M059J (cell line): ENCODE measurements at regions not wholly inside any gene's neighbourhood (a gene's known extent, or its start where the extent isn't known, plus 50 kb on each side); places are given as distances from the start of the nearest gene placed in this dataset.
"Not testable (repeated sequence)": the region's sequence is repeated elsewhere in the genome, so short reads cannot be mapped to it uniquely, and the experiment has no call there.

Source experiments
- DNase-seq: peaks from one replicate; pipeline ENCODE4 v3.0.0-alpha.2; 2012; ENCODE audit warnings: low read depth

DNA sequence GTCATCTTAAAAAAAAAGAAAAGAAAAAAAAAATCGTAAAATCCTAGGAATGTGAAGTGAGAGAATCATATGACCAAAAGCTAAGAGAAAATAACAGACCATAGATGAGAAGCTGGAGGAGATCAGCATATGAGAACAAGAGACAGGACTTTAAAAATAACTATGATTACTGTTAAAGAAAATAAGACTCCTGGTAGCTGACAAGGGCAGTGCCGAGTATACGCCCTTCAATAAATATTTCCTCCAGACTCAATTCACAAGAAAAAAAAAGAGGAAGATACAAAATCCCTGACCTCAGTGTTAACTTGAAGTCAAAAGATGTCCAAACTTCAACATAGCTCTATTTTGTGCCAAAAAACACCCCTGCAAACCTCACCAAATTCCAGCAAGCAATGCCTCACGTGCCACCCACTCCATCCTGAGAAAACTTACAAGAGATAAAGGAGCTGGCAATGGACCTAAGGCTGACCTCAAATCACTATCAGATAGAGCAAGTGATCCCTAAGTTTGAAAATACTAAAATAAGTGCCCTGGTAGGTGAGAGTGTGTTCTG is 817.2 kb downstream of the SOCS6 start:
- DNase-seq, result no peak

DNA sequence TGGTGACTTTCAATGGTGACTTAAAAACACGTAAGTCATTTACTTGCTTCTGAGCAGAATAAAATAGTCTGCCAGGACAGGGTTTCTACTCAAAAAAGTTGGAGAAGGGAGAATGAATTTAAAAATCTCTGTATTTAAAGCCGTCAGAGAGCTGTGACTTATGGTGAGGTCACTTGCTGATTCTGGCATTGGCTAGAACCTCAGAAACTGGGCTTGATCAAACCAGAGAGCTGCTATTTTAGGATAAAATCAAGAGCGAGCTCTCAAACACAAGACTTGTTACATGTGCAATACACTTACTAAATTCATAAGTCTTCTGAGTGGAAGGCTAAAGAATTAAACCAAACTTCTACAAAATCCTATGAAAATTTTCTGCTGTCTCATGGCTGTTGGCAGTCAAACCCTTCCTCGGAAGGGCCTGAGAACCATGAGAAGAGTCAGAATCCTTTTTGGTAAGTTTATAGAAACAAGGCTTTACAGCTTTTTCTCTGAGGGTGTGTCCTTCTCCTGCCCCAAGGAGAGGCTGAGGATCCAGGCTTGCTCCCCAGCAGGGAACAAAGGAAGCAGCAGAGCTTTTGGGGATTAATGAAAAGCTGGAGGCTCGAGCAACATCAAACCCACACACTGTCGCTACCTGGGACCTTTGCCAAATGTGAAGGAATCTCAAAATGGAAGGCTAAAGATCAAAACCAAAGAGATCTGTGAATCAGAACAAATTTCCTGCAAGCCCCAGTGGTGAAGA is 816.4 kb downstream of the SOCS6 start:
- DNase-seq, result peak; percentile 23

DNA sequence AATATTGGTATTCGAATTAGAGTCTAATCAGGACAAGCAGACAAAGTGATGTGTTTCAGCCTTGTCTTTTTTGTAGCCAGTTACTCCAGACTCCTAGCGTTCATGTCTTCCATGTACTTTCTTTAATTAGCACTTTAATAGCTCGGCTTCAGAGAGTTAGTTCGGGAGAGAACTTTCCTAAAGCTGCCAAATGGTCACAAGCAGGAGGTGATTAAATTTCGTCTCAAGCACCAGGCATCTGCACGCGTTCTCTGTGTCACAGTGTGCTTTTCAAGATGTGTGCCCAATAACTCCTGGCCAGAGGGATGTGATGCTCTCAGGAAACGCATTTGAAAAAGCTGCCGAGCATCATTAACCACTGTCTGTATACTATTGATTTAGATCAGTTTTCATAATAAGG is 790.8 kb downstream of the SOCS6 start:
- DNase-seq, result no peak

DNA sequence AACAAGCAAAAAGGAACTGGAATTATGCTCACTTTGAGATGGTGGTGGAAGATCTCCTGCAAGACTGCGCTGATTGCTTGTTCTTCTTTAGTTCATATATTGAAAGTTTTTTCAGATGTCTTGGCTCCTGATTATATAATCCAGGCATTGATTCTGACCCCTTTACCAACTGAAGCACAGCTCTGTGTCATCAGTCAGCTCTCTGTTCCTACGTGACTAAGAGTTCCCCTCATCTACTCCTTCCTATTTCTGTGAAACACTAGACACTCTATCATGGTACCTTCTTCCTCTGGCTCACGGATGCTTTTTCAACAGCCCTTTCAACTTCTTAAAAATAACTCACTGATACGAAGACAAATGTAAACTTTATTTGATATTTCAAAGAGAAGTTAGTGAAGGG is 788.6 kb downstream of the SOCS6 start:
- no peak for DNase-seq

DNA sequence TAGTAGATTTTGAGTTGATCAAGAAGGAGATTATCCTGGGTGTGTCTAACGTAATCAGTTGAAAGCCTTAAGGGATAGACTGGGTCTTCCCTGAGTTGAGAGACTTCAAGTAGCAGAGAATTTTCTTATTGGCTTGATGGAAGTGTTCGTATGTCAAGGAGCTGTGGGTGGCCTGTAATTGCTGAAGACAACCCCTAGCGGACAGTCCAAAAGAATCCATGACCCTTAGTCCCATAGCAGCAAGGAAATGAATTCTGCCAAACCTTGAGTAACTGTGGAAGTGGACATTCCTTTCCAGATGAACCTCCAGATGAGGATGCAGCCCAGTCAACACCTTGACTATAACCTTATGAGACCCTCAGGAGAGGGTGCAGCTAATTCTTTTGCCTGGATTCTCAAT is 786.3 kb downstream of the SOCS6 start:
- no peak for DNase-seq

DNA sequence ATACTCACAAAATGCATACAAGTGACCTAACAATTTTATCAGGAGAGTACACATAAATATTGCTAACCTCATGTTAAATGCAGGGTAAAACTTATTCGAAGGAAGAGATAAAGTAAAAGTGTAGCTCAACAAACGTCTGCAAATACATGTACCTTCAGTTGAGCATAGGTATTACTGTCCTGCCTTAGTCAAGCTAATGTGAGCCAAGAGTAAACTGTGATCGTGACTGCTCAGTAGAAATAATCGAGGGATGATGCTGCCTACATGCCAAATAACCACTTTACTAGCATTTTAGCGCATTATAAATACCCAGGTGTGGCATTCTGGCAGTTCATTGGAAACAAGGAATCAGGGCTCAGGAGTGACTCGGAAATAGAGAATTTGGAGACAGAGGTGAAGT is 779.5 kb downstream of the SOCS6 start:
- no peak for DNase-seq

DNA sequence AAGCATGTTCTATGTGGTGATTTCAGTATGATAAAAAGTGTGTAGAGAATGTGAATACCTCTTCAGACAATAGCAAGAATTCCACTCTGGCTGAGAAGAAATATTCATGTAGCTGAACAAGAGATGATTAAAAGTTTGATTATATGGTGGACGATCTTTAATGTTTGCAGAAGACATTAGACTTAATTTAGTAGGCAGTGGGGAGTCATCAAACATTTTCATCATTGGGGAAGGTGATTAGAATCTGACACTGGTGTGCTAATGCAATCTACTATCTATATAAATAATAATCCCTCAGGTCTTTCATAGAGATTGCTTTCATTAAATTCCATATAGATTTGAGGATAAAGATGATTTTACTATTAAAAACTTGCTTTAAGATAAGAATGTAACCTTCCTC is 761.0 kb downstream of the SOCS6 start:
- DNase-seq, result no peak

DNA sequence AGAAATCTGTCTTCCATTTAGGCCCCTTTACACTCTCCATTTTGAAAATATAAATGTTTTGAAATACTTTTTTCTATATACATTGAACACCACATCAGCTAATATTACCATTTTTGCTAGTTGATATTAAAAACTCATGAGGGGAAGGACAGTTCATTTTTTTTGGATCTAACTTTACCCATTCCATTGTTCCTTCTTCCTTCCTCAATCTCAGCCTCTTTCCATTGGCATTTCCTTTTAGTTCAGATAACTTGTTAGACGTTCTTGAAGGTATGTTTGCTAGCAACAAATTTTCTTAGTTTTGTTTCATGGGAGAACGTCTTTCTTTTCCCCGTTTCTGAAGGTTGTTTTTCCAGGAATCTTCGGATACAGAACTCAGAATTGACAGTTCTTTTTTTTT is 759.0 kb downstream of the SOCS6 start:
- DNase-seq, result no peak

DNA sequence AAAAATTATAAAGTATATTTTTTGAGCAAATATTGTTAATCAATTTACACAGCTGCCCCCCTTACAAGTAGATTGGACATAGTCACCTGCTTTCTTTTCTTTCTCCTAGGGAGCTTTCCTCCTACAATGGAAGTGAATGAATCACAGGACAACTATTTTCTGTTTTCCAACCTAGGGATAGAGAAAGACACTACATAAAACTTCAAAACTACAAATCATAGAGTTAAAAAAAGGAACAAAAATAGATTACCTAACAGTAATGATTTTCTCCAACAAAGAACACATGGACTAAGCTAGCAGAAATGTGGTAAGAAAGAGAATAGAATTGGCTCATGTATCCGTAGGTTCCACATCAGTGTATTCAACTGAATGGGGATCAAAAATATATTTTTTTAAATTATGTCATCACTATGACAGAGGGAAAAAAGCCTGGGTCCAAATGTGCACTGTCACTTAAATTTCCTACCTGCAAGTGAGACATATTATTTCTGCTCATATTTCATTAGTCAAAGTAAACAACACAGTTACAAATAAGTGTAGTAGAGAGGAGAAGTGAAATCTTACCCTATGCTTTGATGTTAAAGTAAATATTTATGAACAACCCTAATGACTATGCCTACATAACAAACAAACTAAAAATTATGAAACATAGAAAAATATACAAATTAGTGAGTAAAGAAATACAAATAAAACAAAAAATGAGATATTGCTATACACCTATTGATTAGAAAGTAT is 756.7 kb downstream of the SOCS6 start:
- DNase-seq, result no peak

DNA sequence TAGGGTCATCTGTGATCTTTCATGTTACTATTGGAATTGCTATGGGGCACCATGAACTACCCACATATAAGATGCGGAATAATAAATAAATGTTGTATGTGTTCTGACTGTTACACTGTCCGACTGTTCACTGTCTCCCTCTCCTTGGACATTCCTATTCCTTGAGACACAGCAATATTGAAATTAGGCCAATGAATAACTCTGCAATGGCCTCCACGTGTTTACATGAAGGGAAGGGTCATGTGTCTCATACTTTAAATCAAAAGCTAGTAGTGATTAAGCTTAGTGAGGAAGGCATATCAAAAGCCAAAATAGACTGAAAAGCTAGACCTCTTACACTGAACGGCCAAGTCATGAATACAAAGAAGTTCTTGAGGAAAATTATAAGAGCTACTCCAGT is 751.3 kb downstream of the SOCS6 start:
- DNase-seq, result peak; percentile 30

DNA sequence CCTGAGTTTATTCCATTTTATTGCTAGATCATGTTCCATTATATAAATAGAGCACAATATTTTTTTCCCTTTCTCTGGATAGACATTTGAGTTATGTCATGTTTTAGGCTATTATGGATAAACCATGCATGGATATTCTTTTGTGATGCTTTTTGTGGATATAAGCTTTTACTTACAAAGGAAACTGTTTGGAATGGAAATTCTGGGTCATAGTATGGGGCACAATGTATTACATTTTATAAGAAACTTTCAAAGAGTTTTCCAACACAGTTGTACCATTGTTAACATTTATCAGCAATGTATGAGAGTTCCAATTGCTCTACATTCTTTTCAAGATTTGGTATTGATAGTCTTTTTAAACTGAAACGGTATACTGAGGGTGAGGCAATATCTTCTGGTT is 749.4 kb downstream of the SOCS6 start:
- DNase-seq, result no peak

DNA sequence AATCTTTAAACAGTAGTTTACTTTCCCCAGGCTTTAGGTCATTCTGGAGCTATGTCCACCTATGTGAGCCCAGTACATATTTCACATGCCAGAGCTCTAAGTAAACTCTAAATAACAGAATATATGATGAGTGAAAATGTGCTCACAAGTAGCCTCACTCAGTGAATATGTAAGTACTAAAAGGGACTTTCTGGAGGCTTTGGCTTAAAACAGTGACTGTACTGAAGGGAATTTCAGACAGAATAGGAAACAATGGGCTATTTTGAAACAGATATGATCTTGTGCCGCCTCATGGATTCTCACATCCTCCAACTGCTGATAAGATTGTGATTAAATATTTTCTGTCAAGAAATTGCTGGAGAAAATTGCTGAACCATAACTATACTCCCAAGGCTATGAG is 747.9 kb downstream of the SOCS6 start:
- DNase-seq, result peak; percentile 38

DNA sequence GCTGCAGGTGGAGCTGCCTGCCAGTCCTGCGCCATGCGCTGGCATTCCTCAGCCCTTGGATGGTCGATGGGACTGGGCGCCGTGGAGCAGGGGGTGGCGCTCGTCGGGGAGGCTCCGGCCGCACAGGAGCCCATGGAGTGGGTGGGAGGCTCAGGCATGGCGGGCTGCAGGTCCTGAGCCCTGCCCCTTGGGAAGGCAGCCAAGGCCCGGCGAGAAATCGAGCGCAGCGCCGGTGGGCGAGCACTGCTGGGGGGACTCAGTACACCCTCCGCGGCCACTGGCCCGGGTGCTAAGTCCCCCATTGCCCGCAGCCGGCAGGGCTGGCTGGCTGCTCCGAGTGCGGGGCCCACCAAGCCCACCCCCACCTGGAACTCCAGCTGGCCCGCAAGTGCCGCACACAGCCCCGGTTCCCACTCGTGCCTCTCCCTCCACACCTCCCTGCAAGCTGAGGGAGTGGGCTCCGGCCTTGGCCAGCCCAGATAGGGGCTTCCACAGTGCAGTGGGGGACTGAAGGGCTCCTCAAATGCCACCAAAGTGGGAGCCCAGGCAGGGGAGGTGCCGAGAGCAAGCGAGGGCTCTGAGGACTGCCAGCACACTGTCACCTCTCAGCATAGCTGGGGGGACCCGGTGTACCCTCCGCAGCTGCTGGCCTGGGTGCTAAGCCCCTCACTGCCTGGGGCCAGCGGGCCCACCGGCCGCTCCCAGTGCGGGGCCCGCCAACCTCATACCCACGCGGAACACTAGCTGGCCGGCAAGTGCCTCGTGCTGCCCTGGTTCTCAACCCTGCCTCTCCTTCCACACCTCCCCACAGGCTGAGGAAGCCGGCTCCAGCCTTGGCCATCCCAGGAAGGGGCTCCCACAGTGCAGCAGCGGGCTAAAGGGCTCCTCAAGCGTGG is 742.7 kb downstream of the SOCS6 start:
- DNase-seq, result not testable (repeated sequence)

DNA sequence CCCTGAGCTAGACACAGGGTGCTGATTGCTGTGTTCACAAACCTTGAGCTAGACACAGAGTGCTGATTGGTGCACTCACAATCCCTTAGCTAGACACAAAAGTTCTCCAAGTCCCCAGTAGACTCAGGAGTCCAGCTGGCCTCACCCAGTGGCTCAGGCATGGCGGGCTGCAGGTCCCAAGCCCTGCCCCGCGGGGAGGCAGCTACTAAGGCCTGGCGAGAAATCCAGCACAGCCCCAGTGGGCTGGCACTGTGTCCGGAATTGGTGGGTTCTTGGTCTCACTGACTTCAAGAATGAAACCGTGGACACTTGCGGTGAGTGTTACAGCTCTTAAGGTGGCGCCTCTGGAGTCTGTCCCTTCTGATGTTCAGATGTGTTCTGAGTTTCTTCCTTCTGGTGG is 741.2 kb downstream of the SOCS6 start:
- not testable (repeated sequence) for DNase-seq

DNA sequence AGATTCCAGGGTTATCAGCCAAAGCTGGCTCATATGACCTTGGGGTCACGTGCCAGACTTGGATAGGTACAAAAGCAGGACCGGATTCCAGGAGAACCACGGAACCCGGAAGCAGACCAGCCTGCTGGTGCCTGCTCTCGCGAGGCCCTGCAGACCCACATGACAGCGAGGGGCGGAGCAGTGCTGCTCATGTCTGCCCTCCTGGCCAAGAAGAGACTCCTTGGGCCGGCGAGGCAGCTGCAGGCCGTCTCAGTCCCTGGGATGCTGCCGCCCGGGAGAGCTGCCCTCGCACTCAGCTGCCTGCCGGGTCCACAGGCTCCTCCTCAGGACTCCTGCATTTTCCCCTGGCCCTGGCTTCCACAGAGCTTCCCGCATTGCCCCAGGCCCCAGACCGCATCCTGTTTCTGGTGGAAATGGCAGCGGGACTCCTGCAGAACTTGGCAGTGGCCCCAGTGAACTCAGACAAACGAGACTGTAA is 739.5 kb downstream of the SOCS6 start:
- DNase-seq, result peak; percentile 79

DNA sequence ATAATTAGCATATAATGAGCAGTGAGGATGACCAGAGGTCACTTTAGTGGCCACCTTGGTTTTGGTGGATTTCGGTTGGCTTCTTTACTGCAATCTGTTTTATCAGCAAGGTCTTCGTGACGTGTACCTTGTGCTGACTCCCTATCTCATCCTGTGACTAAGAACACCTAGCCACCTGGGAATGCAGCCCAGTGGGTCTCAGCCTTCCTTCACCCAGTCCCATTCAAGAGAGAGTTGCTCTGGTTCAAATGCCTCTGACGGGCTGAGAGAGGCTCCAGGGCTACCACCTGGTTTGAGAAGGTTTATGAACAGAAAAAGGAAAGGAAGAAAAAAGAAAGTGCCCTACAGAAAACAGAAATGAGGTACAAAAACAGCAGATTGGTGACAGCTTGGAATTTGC is 738.7 kb downstream of the SOCS6 start:
- DNase-seq, result peak; percentile 59

DNA sequence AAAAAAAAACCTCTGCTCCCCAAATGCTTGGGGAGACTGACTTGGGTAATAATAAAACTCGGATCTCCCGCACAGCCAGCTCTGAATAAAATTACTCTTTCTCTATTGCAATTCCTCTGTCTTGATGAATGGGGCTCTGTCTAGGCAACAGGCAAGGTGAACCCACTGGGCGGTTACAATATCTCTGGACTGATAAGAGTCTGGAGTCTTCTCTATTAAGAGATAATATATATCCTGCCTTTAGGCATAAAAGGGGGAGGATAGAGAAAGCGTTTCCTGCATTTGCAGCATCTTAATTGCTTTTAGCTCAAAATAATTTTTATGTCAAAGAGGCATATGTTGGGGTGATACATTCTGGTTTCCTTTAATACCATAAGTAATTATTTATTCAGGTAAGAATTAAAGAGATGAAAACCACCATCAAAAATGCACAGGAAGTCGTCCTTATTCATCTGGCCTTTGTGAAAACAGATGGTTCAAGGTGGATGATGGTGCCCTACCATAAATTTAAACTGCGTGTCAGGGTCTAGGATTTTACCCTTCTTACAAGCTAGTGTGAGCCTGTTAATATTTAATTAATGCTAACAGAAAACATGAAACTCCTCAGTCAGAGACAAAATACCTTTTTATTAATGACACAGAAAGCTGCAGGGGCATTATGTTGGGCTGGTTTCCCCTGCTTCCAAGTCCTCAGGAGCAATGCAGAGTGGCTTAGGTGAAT is 736.8 kb downstream of the SOCS6 start:
- no peak for DNase-seq

DNA sequence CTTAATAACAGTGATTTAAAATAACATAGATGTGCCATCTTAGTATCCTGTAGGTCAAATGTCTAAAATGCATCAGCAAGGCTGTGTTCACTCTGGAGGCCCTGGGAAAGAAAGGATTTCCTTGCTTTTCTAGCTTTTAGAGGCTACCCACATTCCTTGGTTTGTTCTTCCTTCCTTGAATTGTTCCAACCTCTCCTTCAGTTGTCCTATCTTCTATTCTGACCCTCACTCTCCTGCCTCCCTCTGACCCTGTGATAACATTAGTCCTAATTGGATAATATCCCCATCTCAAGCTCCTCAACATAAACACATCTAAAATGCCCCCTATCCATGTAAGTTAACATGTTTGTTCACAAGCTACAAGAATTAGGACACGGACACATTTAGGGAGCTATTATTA is 733.5 kb downstream of the SOCS6 start:
- DNase-seq, result no peak

DNA sequence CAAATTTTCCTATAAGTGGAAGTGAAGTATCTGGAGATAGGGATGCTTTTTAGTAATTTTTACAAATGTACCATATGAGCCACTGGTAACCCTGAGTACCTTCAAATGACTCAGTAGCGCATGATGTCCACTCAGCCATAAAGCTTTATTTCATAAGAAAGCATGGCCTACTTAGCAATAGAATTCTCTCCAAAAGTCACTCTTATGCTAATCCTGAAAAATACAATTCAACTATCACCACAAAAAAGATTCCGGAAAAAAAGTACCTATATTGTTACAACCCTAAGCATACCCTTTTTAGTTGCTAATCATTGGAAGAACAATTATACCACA is 732.2 kb downstream of the SOCS6 start:
- no peak for DNase-seq

DNA sequence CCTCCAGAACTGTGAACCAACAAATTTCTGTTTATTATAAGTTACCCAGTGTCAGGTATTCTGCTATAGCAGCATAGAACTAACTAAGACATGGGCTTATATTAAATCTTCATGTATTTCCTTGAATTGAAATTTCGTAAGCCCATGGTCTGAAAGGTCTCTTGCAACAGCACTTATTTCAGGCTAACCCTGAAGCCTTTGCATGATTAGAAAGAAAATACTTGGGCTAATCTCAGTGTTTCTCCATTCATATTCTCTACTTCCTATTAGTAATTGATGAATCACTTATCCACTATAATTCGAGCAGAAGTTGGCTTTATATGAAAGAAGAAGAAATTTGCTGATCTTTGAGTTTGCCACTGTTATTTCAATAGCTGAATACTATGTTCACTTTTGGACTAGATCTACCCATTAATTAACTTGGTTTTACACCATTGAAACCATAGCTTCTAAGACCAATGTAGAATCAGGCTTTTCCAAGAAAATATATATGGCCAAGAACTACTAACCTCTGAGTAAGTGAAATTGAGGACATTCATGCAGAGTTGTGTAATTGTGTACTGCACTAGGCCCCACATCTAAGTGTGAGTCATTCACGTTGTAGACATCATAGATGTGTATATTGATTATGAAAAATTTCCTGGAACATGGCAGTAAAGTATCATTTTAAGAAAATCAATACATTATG is 731.6 kb downstream of the SOCS6 start:
- DNase-seq, result no peak

DNA sequence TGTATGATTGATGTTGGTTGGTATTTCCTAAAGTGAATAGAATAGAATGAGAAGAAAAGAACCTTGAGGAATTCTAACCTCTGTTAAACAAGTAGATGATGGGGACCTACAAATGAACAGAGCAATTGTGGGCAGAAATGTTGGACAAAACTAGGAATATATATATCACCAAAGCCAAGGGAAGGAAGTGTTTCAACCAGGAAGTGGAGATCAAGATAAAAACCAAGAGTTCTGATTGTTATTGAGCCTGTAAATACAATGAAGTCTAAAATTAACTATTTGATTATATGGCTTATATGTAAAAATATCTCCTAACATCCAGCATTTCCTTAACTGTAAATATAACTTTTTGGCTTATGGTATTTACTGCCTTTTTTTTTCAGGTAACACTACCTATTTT is 730.0 kb downstream of the SOCS6 start:
- no peak for DNase-seq
